ENCODE measurements at regions not wholly inside any gene's neighbourhood (a gene's known extent, or its start where the extent isn't known, plus 50 kb on each side); places are given as distances from the start of the nearest gene placed in this dataset.

DNA sequence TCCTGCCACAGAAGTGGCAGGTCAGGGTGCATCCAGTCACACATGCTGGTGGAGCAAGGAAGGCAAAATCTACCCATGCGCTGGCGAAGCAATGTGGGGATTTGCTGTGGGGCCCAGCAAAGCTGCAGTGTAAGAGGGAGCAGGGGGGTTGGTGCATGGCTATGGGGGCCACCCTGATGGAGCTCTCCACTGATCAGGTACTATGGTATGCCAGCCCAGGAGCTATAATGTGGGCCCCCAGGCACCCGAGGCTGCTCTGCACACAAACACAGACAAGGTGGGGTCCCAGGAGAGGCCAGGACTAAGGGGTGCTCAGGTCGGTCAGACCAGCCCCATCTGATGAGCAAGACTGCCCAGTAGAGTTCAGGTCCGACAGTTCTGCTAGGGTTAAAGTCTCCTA lies 213.5 kb downstream of the ZC3H11B start:
- TF ChIP-seq, protein P1, sequence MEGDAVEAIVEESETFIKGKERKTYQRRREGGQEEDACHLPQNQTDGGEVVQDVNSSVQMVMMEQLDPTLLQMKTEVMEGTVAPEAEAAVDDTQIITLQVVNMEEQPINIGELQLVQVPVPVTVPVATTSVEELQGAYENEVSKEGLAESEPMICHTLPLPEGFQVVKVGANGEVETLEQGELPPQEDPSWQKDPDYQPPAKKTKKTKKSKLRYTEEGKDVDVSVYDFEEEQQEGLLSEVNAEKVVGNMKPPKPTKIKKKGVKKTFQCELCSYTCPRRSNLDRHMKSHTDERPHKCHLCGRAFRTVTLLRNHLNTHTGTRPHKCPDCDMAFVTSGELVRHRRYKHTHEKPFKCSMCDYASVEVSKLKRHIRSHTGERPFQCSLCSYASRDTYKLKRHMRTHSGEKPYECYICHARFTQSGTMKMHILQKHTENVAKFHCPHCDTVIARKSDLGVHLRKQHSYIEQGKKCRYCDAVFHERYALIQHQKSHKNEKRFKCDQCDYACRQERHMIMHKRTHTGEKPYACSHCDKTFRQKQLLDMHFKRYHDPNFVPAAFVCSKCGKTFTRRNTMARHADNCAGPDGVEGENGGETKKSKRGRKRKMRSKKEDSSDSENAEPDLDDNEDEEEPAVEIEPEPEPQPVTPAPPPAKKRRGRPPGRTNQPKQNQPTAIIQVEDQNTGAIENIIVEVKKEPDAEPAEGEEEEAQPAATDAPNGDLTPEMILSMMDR (conservative IDR thresholded peaks at IDR 0.05; ENCODE audit: low read depth, low read length) = no peak
- no peak for TF ChIP-seq EZH2 (IDR thresholded peaks at IDR 0.05; ENCODE audit: borderline replicate concordance, low read depth, low read length, poor library complexity, severe bottlenecking)
